ENCODE measurements at regions not wholly inside any gene's neighbourhood (a gene's known extent, or its start where the extent isn't known, plus 50 kb on each side); places are given as distances from the start of the nearest gene placed in this dataset.

DNA sequence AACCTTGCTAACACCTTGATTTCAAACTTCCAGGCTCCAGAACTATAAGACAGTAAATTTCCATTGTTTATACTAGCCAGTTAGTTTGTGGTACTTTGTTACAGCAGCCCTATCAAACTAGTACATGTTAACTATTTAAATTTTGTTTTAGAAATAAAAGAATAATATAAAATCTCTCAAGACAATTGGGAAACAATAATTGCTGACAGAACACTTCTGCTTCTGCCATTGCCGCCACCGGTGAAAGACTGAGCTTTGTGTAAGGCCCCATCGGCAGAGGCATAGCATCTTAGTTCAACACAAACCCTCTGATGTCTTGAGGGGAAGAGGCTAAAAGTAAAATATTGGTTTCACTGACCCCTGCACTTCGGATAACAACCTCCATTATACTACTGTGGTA is 1607.1 kb upstream of the SEL1L start:
- Histone ChIP-seq H3K4me1 (ENCODE audit: control insufficient read depth in 1 of 2, insufficient read depth in 2 of 2, low read length in 2 of 2) (no peaks in the 10 kb centered on the region), H3K4me2 (replicated peaks; ENCODE audit: extremely low read depth, low read length, poor library complexity, severe bottlenecking) (no peak overlapping the region), H3K27me3 (ENCODE audit: control insufficient read depth in 2 of 2, insufficient read depth in 2 of 2, low read length in 2 of 2) (no peaks in the 10 kb centered on the region), H3K4me3 (replicated peaks in 1 of 3; ENCODE audit: low read depth in 2 of 3, low read length in 3 of 3) (no peak overlapping the region), H3K27ac (ENCODE audit: low read depth in 1 of 2, low read length in 2 of 2) (no peak overlapping the region), H4K20me1 (ENCODE audit: insufficient read depth, low read length) (no peaks in the 10 kb centered on the region), H3K9me3 (replicated peaks in 1 of 2; ENCODE audit: control insufficient read depth in 1 of 2, insufficient read depth in 1 of 2, low read length in 2 of 2) (peaks cover 0 to 3% of the 10 kb centered on the region in 2 donors), H3K79me2 (ENCODE audit: insufficient read depth, low read length) (no peaks in the 10 kb centered on the region), H3K36me3 (replicated peaks in 1 of 2; ENCODE audit: control insufficient read depth in 1 of 2, insufficient read depth in 2 of 2, low read length in 2 of 2) (no peaks in the 10 kb centered on the region), H2AFZ (ENCODE audit: insufficient read depth, low read depth, low read length, poor library complexity, severe bottlenecking) (no peak overlapping the region), H3K9ac (ENCODE audit: insufficient read depth, low read length, poor library complexity, severe bottlenecking) (no peak overlapping the region)
- intact Hi-C loops (cut with micrococcal nuclease), result no loop called here
- Mint-ChIP-seq H3K4me3 (no peak overlapping the region), H3K9me3 (peaks cover 0 to 12% (median 6%) of the 10 kb centered on the region in 7 donors), H3K27me3 (ENCODE audit: low read depth in 3 of 3) (peaks cover 0 to 1% (median 0%) of the 10 kb centered on the region in 3 donors), H3K4me1 (peaks cover 5% of the 10 kb centered on the region), H3K27ac (no peak overlapping the region), H3K36me3 (no peaks in the 10 kb centered on the region)
- TF ChIP-seq, protein P1, sequence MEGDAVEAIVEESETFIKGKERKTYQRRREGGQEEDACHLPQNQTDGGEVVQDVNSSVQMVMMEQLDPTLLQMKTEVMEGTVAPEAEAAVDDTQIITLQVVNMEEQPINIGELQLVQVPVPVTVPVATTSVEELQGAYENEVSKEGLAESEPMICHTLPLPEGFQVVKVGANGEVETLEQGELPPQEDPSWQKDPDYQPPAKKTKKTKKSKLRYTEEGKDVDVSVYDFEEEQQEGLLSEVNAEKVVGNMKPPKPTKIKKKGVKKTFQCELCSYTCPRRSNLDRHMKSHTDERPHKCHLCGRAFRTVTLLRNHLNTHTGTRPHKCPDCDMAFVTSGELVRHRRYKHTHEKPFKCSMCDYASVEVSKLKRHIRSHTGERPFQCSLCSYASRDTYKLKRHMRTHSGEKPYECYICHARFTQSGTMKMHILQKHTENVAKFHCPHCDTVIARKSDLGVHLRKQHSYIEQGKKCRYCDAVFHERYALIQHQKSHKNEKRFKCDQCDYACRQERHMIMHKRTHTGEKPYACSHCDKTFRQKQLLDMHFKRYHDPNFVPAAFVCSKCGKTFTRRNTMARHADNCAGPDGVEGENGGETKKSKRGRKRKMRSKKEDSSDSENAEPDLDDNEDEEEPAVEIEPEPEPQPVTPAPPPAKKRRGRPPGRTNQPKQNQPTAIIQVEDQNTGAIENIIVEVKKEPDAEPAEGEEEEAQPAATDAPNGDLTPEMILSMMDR (IDR thresholded peaks at IDR 0.05), result no peak
- WGBS (ENCODE audit: insufficient coverage), result no CpG with 5 or more reads among the region's 4 CpGs
- DNase-seq, result no peak

GRCh38 chr14:83147006-83147405 is 1613.4 kb upstream of the SEL1L start:
- Mint-ChIP-seq H3K27me3 (ENCODE audit: low read depth in 3 of 3) (peaks cover 0 to 1% (median 0%) of the 10 kb centered on the region in 3 donors), H3K4me3 (no peak overlapping the region), H3K36me3 (no peaks in the 10 kb centered on the region), H3K9me3 (peaks cover 6 to 21% (median 10%) of the 10 kb centered on the region in 7 donors), H3K27ac (no peak overlapping the region), H3K4me1 (no peaks in the 10 kb centered on the region)
- Histone ChIP-seq H3K9me3 (replicated peaks in 1 of 2; ENCODE audit: control insufficient read depth in 1 of 2, insufficient read depth in 1 of 2, low read length in 2 of 2) (no peaks in the 10 kb centered on the region), H4K20me1 (ENCODE audit: insufficient read depth, low read length) (no peaks in the 10 kb centered on the region), H3K4me1 (ENCODE audit: control insufficient read depth in 1 of 2, insufficient read depth in 2 of 2, low read length in 2 of 2) (no peaks in the 10 kb centered on the region), H3K36me3 (replicated peaks in 1 of 2; ENCODE audit: control insufficient read depth in 1 of 2, insufficient read depth in 2 of 2, low read length in 2 of 2) (no peaks in the 10 kb centered on the region), H3K27me3 (ENCODE audit: control insufficient read depth in 2 of 2, insufficient read depth in 2 of 2, low read length in 2 of 2) (no peaks in the 10 kb centered on the region), H3K4me2 (replicated peaks; ENCODE audit: extremely low read depth, low read length, poor library complexity, severe bottlenecking) (no peak overlapping the region), H3K27ac (ENCODE audit: low read depth in 1 of 2, low read length in 2 of 2) (no peak overlapping the region), H3K9ac (ENCODE audit: insufficient read depth, low read length, poor library complexity, severe bottlenecking) (no peak overlapping the region), H3K4me3 (replicated peaks in 1 of 3; ENCODE audit: low read depth in 2 of 3, low read length in 3 of 3) (no peak overlapping the region), H3K79me2 (ENCODE audit: insufficient read depth, low read length) (no peaks in the 10 kb centered on the region), H2AFZ (ENCODE audit: insufficient read depth, low read depth, low read length, poor library complexity, severe bottlenecking) (no peak overlapping the region)
- DNase-seq, result no peak
- 85% methylated on average over 2 of the region's 3 CpGs for WGBS (ENCODE audit: insufficient coverage)
- intact Hi-C loops (cut with micrococcal nuclease), result no loop called here
- TF ChIP-seq, protein P1 (IDR thresholded peaks at IDR 0.05), result no peak

All from CD14-positive monocyte (primary cell).